ENCODE measurements at regions not wholly inside any gene's neighbourhood (a gene's known extent, or its start where the extent isn't known, plus 50 kb on each side); places are given as distances from the start of the nearest gene placed in this dataset.

- Histone ChIP-seq H3K27ac (ENCODE audit: low read length) (no peak overlapping the region), H3K9me3 (ENCODE audit: control insufficient read depth, low read depth, low read length) (no peaks in the 10 kb centered on the region), H3K4me1 (ENCODE audit: control insufficient read depth, insufficient read depth, low read length) (no peaks in the 10 kb centered on the region), H3K27me3 (ENCODE audit: control insufficient read depth, insufficient read depth, low read length) (peaks cover 6% of the 10 kb centered on the region), H3K4me3 (ENCODE audit: low read length) (no peak overlapping the region), H3K36me3 (ENCODE audit: control insufficient read depth, insufficient read depth, low read length) (no peaks in the 10 kb centered on the region)
- DNase-seq, result no peak
- WGBS (ENCODE audit: insufficient coverage, low lambda C conversion rate), result no CpG with 5 or more reads among the region's 3 CpGs
Measured at GRCh38 chr2:60377825-60378224, 175.6 kb downstream of the BCL11A start.

- no CpG with 5 or more reads among the region's 3 CpGs for whole genome bisulfite sequencing (ENCODE audit: insufficient coverage, low lambda C conversion rate)
- no peak for DNase-seq
- no peaks in the 10 kb centered on the region for H3K36me3 ChIP-seq (ENCODE audit: control insufficient read depth, insufficient read depth, low read length)
- no peak overlapping the region for H3K27ac ChIP-seq (ENCODE audit: low read length)
- H3K27me3 ChIP-seq (ENCODE audit: control insufficient read depth, insufficient read depth, low read length), result peaks cover 6% of the 10 kb centered on the region
- no peak overlapping the region for H3K4me3 ChIP-seq (ENCODE audit: low read length)
- H3K4me1 ChIP-seq (ENCODE audit: control insufficient read depth, insufficient read depth, low read length), result no peaks in the 10 kb centered on the region
- no peaks in the 10 kb centered on the region for H3K9me3 ChIP-seq (ENCODE audit: control insufficient read depth, low read depth, low read length)
Measured at GRCh38 chr2:60376252-60376651, 177.2 kb downstream of the BCL11A start.

GRCh38 chr2:60371681-60372080 is 181.8 kb downstream of the BCL11A start:
- no peaks in the 10 kb centered on the region for H3K4me1 ChIP-seq (ENCODE audit: control insufficient read depth, insufficient read depth, low read length)
- no peaks in the 10 kb centered on the region for H3K9me3 ChIP-seq (ENCODE audit: control insufficient read depth, low read depth, low read length)
- WGBS (ENCODE audit: insufficient coverage, low lambda C conversion rate), result no CpG with 5 or more reads among the region's 3 CpGs
- H3K4me3 ChIP-seq (ENCODE audit: low read length), result no peak overlapping the region
- H3K36me3 ChIP-seq (ENCODE audit: control insufficient read depth, insufficient read depth, low read length), result no peaks in the 10 kb centered on the region
- no peaks in the 10 kb centered on the region for H3K27me3 ChIP-seq (ENCODE audit: control insufficient read depth, insufficient read depth, low read length)
- no peak overlapping the region for H3K27ac ChIP-seq (ENCODE audit: low read length)
- no peak for DNase-seq

GRCh38 chr2:60371219-60371618 is 182.2 kb downstream of the BCL11A start:
- Histone ChIP-seq H3K9me3 (ENCODE audit: control insufficient read depth, low read depth, low read length) (no peaks in the 10 kb centered on the region), H3K4me3 (ENCODE audit: low read length) (no peak overlapping the region), H3K4me1 (ENCODE audit: control insufficient read depth, insufficient read depth, low read length) (no peaks in the 10 kb centered on the region), H3K27me3 (ENCODE audit: control insufficient read depth, insufficient read depth, low read length) (no peaks in the 10 kb centered on the region), H3K36me3 (ENCODE audit: control insufficient read depth, insufficient read depth, low read length) (no peaks in the 10 kb centered on the region), H3K27ac (ENCODE audit: low read length) (no peak overlapping the region)
- no CpG with 5 or more reads among the region's 9 CpGs for WGBS (ENCODE audit: insufficient coverage, low lambda C conversion rate)
- DNase-seq, result no peak

GRCh38 chr2:60370814-60371213 is 182.6 kb downstream of the BCL11A start:
- H3K9me3 ChIP-seq (ENCODE audit: control insufficient read depth, low read depth, low read length), result no peaks in the 10 kb centered on the region
- no peak overlapping the region for H3K27ac ChIP-seq (ENCODE audit: low read length)
- no peak overlapping the region for H3K4me3 ChIP-seq (ENCODE audit: low read length)
- DNase-seq, result no peak
- WGBS (ENCODE audit: insufficient coverage, low lambda C conversion rate), result no CpG with 5 or more reads among the region's 4 CpGs
- no peaks in the 10 kb centered on the region for H3K4me1 ChIP-seq (ENCODE audit: control insufficient read depth, insufficient read depth, low read length)
- no peaks in the 10 kb centered on the region for H3K36me3 ChIP-seq (ENCODE audit: control insufficient read depth, insufficient read depth, low read length)
- no peaks in the 10 kb centered on the region for H3K27me3 ChIP-seq (ENCODE audit: control insufficient read depth, insufficient read depth, low read length)

GRCh38 chr2:60368456-60368855 is 185.0 kb downstream of the BCL11A start:
- no peaks in the 10 kb centered on the region for H3K9me3 ChIP-seq (ENCODE audit: control insufficient read depth, low read depth, low read length)
- no peaks in the 10 kb centered on the region for H3K36me3 ChIP-seq (ENCODE audit: control insufficient read depth, insufficient read depth, low read length)
- no peak for DNase-seq
- 100% methylated on average over 1 of the region's 2 CpGs for WGBS (ENCODE audit: insufficient coverage, low lambda C conversion rate)
- no peaks in the 10 kb centered on the region for H3K27me3 ChIP-seq (ENCODE audit: control insufficient read depth, insufficient read depth, low read length)
- H3K4me1 ChIP-seq (ENCODE audit: control insufficient read depth, insufficient read depth, low read length), result no peaks in the 10 kb centered on the region
- H3K4me3 ChIP-seq (ENCODE audit: low read length), result no peak overlapping the region
- no peak overlapping the region for H3K27ac ChIP-seq (ENCODE audit: low read length)

GRCh38 chr2:60366135-60366712 is 187.2 kb downstream of the BCL11A start:
- no peaks in the 10 kb centered on the region for H3K27me3 ChIP-seq (ENCODE audit: control insufficient read depth, insufficient read depth, low read length)
- H3K4me1 ChIP-seq (ENCODE audit: control insufficient read depth, insufficient read depth, low read length), result no peaks in the 10 kb centered on the region
- no peak overlapping the region for H3K27ac ChIP-seq (ENCODE audit: low read length)
- no peaks in the 10 kb centered on the region for H3K9me3 ChIP-seq (ENCODE audit: control insufficient read depth, low read depth, low read length)
- DNase-seq, result no peak
- no CpG with 5 or more reads among the region's 4 CpGs for WGBS (ENCODE audit: insufficient coverage, low lambda C conversion rate)
- H3K4me3 ChIP-seq (ENCODE audit: low read length), result no peak overlapping the region
- H3K36me3 ChIP-seq (ENCODE audit: control insufficient read depth, insufficient read depth, low read length), result no peaks in the 10 kb centered on the region

- H3K4me3 ChIP-seq (ENCODE audit: low read length), result no peak overlapping the region
- H3K4me1 ChIP-seq (ENCODE audit: control insufficient read depth, insufficient read depth, low read length), result no peaks in the 10 kb centered on the region
- no peak for DNase-seq
- no peaks in the 10 kb centered on the region for H3K9me3 ChIP-seq (ENCODE audit: control insufficient read depth, low read depth, low read length)
- no peaks in the 10 kb centered on the region for H3K36me3 ChIP-seq (ENCODE audit: control insufficient read depth, insufficient read depth, low read length)
- WGBS (ENCODE audit: insufficient coverage, low lambda C conversion rate), result no CpG with 5 or more reads among the region's 5 CpGs
- H3K27ac ChIP-seq (ENCODE audit: low read length), result no peak overlapping the region
- no peaks in the 10 kb centered on the region for H3K27me3 ChIP-seq (ENCODE audit: control insufficient read depth, insufficient read depth, low read length)
Measured at GRCh38 chr2:60365556-60365955, 187.9 kb downstream of the BCL11A start.

- no peak overlapping the region for H3K27ac ChIP-seq (ENCODE audit: low read length)
- H3K9me3 ChIP-seq (ENCODE audit: control insufficient read depth, low read depth, low read length), result no peaks in the 10 kb centered on the region
- no peaks in the 10 kb centered on the region for H3K36me3 ChIP-seq (ENCODE audit: control insufficient read depth, insufficient read depth, low read length)
- no peaks in the 10 kb centered on the region for H3K4me1 ChIP-seq (ENCODE audit: control insufficient read depth, insufficient read depth, low read length)
- no CpG with 5 or more reads among the region's 9 CpGs for WGBS (ENCODE audit: insufficient coverage, low lambda C conversion rate)
- DNase-seq, result no peak
- H3K27me3 ChIP-seq (ENCODE audit: control insufficient read depth, insufficient read depth, low read length), result no peaks in the 10 kb centered on the region
- H3K4me3 ChIP-seq (ENCODE audit: low read length), result no peak overlapping the region
Measured at GRCh38 chr2:60364491-60364890, 189.0 kb downstream of the BCL11A start.

GRCh38 chr2:60361498-60361897 is 192.0 kb downstream of the BCL11A start:
- no peak overlapping the region for H3K4me3 ChIP-seq (ENCODE audit: low read length)
- H3K36me3 ChIP-seq (ENCODE audit: control insufficient read depth, insufficient read depth, low read length), result no peaks in the 10 kb centered on the region
- no peak overlapping the region for H3K27ac ChIP-seq (ENCODE audit: low read length)
- no peak for DNase-seq
- H3K27me3 ChIP-seq (ENCODE audit: control insufficient read depth, insufficient read depth, low read length), result no peaks in the 10 kb centered on the region
- no peaks in the 10 kb centered on the region for H3K4me1 ChIP-seq (ENCODE audit: control insufficient read depth, insufficient read depth, low read length)
- WGBS (ENCODE audit: insufficient coverage, low lambda C conversion rate), result no CpG with 5 or more reads among the region's 1 CpG
- H3K9me3 ChIP-seq (ENCODE audit: control insufficient read depth, low read depth, low read length), result no peaks in the 10 kb centered on the region

- no CpG with 5 or more reads among the region's 5 CpGs for WGBS (ENCODE audit: insufficient coverage, low lambda C conversion rate)
- DNase-seq, result no peak
- no peaks in the 10 kb centered on the region for H3K9me3 ChIP-seq (ENCODE audit: control insufficient read depth, low read depth, low read length)
- H3K27me3 ChIP-seq (ENCODE audit: control insufficient read depth, insufficient read depth, low read length), result no peaks in the 10 kb centered on the region
- no peaks in the 10 kb centered on the region for H3K4me1 ChIP-seq (ENCODE audit: control insufficient read depth, insufficient read depth, low read length)
- H3K27ac ChIP-seq (ENCODE audit: low read length), result no peak overlapping the region
- no peak overlapping the region for H3K4me3 ChIP-seq (ENCODE audit: low read length)
- no peaks in the 10 kb centered on the region for H3K36me3 ChIP-seq (ENCODE audit: control insufficient read depth, insufficient read depth, low read length)
Measured at GRCh38 chr2:60359569-60359968, 193.9 kb downstream of the BCL11A start.

Data from large intestine (tissue), 3 donors.